ENCODE measurements at regions not wholly inside any gene's neighbourhood (a gene's known extent, or its start where the extent isn't known, plus 50 kb on each side); places are given as distances from the start of the nearest gene placed in this dataset.

- no peak for DNase-seq
Measured at GRCh38 chr1:8078176-8078671, 52.1 kb upstream of the ERRFI1 start.

GRCh38 chr1:8077602-8078001 is 51.5 kb upstream of the ERRFI1 start:
- no peak for DNase-seq

GRCh38 chr1:8077120-8077573 is 51.0 kb upstream of the ERRFI1 start:
- DNase-seq: no peak

- DNase-seq: peak; percentile 74
Measured at GRCh38 chr1:8076176-8076575, 50.1 kb upstream of the ERRFI1 start.
